ENCODE measurements at regions not wholly inside any gene's neighbourhood (a gene's known extent, or its start where the extent isn't known, plus 50 kb on each side); places are given as distances from the start of the nearest gene placed in this dataset.

- no peak for ATAC-seq
- POLR2A ChIA-PET, result no interaction called here
- in situ Hi-C loops (cut with HindIII; ENCODE audit: low pct_unique_long_range_greater_than_20kb, low sequenced_read_pairs), result no loop called here
Measured at GRCh38 chr21:38995731-38996130, 187.5 kb downstream of the PSMG1 start.

GRCh38 chr21:38995071-38995669 is 188.1 kb downstream of the PSMG1 start:
- no peak for ATAC-seq
- CTCF ChIA-PET, result no interaction called here
- in situ Hi-C loops (cut with HindIII; ENCODE audit: low pct_unique_long_range_greater_than_20kb, low sequenced_read_pairs), result no loop called here

More at GRCh38 chr21:38995731-38996130, 187.5 kb downstream of the PSMG1 start:
- DNase-seq (ENCODE audit: low read depth, low spot score), result no peak
- Histone ChIP-seq H3K4me1 (ENCODE audit: control insufficient read depth, insufficient read depth, low read length) (no peaks in the 10 kb centered on the region), H3K9me3 (ENCODE audit: control insufficient read depth, insufficient read depth, low read depth, low read length) (no peaks in the 10 kb centered on the region), H3K27ac (ENCODE audit: low read length) (no peak overlapping the region), H3K36me3 (ENCODE audit: control insufficient read depth, insufficient read depth, low read length) (no peaks in the 10 kb centered on the region), H3K27me3 (ENCODE audit: control insufficient read depth, insufficient read depth, low read length) (no peaks in the 10 kb centered on the region), H3K4me3 (ENCODE audit: low read depth in 2 of 2, low read length in 2 of 2) (no peak overlapping the region)
- BruUV-seq (replicated peaks), result no TSS peak
- CTCF ChIA-PET, result no interaction called here
- TF ChIP-seq CTCF (IDR thresholded peaks at IDR 0.05) (no peak), REST (IDR thresholded peaks at IDR 0.05; ENCODE audit: insufficient read depth in 1 of 2, low read depth in 2 of 2, low read length in 1 of 2) (no peak), POLR2AphosphoS5 (IDR thresholded peaks at IDR 0.05; ENCODE audit: low read depth, low read length) (no peak), SIN3A (IDR thresholded peaks at IDR 0.05; ENCODE audit: borderline replicate concordance, insufficient read depth, low read depth, low read length) (no peak)
- intact Hi-C loops (cut with micrococcal nuclease; ENCODE audit: unreplicated experiment), result no loop called here

More at GRCh38 chr21:38995071-38995669, 188.1 kb downstream of the PSMG1 start:
- Histone ChIP-seq H3K4me3 (ENCODE audit: low read depth in 2 of 2, low read length in 2 of 2) (no peak overlapping the region), H3K27me3 (ENCODE audit: control insufficient read depth, insufficient read depth, low read length) (no peaks in the 10 kb centered on the region), H3K9me3 (ENCODE audit: control insufficient read depth, insufficient read depth, low read depth, low read length) (no peaks in the 10 kb centered on the region), H3K4me1 (ENCODE audit: control insufficient read depth, insufficient read depth, low read length) (no peaks in the 10 kb centered on the region), H3K27ac (ENCODE audit: low read length) (no peak overlapping the region), H3K36me3 (ENCODE audit: control insufficient read depth, insufficient read depth, low read length) (no peaks in the 10 kb centered on the region)
- no peak for DNase-seq (ENCODE audit: low read depth, low spot score)
- intact Hi-C loops (cut with micrococcal nuclease; ENCODE audit: unreplicated experiment), result no loop called here
- POLR2A ChIA-PET, result no interaction called here
- TF ChIP-seq SIN3A (IDR thresholded peaks at IDR 0.05; ENCODE audit: borderline replicate concordance, insufficient read depth, low read depth, low read length) (no peak), REST (IDR thresholded peaks at IDR 0.05; ENCODE audit: insufficient read depth in 1 of 2, low read depth in 2 of 2, low read length in 1 of 2) (no peak), CTCF (IDR thresholded peaks at IDR 0.05) (no peak), POLR2AphosphoS5 (IDR thresholded peaks at IDR 0.05; ENCODE audit: low read depth, low read length) (no peak), TCF7L2 (IDR thresholded peaks at IDR 0.05; ENCODE audit: low read depth, low read length) (no peak)
- BruUV-seq (replicated peaks), result no TSS peak
